Kidney epithelial cell (primary cell): ENCODE measurements at regions not wholly inside any gene's neighbourhood (a gene's known extent, or its start where the extent isn't known, plus 50 kb on each side); places are given as distances from the start of the nearest gene placed in this dataset.

Experiments used
- DNase-seq: peaks from one replicate; pipeline ENCODE4 v3.0.0-alpha.2; 2010; ENCODE audit warnings: low read depth
- H3K27me3 ChIP-seq: 2 replicates; pipeline ENCODE4 v1.6.0; 2011; ENCODE audit warnings: low read length; ENCODE audit not compliant: control insufficient read depth, insufficient read depth
- H3K36me3 ChIP-seq: 2 replicates; pipeline ENCODE4 v1.5.1; 2011; ENCODE audit warnings: low read length; ENCODE audit not compliant: control insufficient read depth, insufficient read depth
- H3K4me3 ChIP-seq: 2 replicates; pipeline ENCODE4 v1.5.1; 2011; ENCODE audit warnings: low read depth, mild to moderate bottlenecking, control low read depth, low read length
- CTCF ChIP-seq: IDR thresholded peaks from 2 replicates; pipeline ENCODE4 v1.5.1; 2011; ENCODE audit warnings: mild to moderate bottlenecking, moderate library complexity, low read length, control low read depth, inconsistent platforms; ENCODE audit not compliant: insufficient read depth, poor library complexity, severe bottlenecking

DNA sequence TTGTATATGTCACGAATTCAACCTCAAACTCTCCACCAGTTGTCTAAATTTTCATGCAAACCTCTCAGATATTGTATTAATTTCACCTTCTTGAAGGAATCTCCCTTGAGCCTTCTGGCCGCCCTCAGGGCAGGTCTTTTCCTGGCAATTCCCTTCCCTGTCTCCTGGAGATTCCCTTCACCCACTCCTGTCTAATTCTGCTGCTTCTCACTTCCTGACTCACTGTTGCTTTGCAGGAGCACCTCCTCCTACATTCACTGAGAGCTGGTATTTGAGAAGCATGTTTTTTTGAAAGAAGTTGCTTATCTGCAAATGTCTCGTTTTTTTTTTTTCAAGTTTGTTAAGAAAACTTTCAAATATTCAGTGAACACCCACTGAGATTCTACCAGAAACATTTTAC lies 79.9 kb upstream of the OTOS start:
- no peak for TF ChIP-seq CTCF
- peaks cover 3% of the 10 kb centered on the region for H3K27me3 ChIP-seq
- H3K36me3 ChIP-seq, result no peaks in the 10 kb centered on the region
- no peak overlapping the region for H3K4me3 ChIP-seq
- DNase-seq, result peak; percentile 34

DNA sequence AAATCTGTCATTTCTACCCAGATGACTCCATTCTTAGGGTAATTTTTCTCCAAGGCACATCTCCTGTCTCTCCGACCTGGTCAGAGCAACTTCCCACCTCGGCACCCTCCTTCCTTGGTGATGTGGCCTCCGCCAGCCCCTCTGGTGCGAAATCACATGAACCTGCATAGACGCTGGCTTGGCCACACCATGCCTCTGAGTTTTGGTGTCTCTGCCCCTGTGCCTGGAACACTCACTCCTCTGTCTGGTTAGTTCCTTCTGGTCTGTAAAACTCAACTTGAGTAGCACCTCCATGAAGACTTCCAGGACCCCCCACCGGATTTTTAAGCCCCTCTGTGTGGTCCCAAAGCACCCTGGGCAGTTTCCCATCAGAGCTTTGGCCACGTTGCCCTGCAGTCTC lies 83.2 kb upstream of the OTOS start:
- Histone ChIP-seq H3K36me3 (no peaks in the 10 kb centered on the region), H3K4me3 (no peak overlapping the region), H3K27me3 (no peaks in the 10 kb centered on the region)
- no peak for DNase-seq
- TF ChIP-seq CTCF, result no peak

DNA sequence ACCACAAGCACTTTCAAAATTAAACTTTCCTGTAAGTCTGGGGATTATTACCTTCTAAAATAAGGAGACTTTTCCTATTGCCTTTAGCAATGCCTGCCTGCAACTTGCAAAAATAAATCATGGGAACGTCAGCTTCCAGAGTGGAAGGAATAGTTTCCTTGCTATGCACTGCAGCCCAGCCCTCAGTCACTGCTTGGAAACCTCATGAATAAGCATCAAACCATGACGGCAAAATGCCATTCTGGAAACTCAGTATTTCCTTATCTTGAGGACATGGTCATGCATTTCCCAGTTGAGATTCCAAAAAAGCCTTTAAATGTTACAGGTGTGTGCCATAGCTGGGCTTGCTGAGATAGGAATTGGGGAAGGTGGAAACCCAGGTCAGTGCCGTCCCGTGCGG lies 84.2 kb upstream of the OTOS start:
- Histone ChIP-seq H3K27me3 (no peaks in the 10 kb centered on the region), H3K36me3 (no peaks in the 10 kb centered on the region), H3K4me3 (no peak overlapping the region)
- no peak for TF ChIP-seq CTCF
- peak; percentile 77 for DNase-seq

- Histone ChIP-seq H3K4me3 (no peak overlapping the region), H3K27me3 (no peaks in the 10 kb centered on the region), H3K36me3 (no peaks in the 10 kb centered on the region)
- no peak for TF ChIP-seq CTCF
- no peak for DNase-seq
Measured at GRCh38 chr2:240225131-240225530, 84.7 kb upstream of the OTOS start.

GRCh38 chr2:240225660-240226475 lies 85.4 kb upstream of the OTOS start:
- DNase-seq, result no peak
- Histone ChIP-seq H3K4me3 (no peak overlapping the region), H3K27me3 (no peaks in the 10 kb centered on the region), H3K36me3 (no peaks in the 10 kb centered on the region)
- TF ChIP-seq CTCF, result peak; percentile 5

DNA sequence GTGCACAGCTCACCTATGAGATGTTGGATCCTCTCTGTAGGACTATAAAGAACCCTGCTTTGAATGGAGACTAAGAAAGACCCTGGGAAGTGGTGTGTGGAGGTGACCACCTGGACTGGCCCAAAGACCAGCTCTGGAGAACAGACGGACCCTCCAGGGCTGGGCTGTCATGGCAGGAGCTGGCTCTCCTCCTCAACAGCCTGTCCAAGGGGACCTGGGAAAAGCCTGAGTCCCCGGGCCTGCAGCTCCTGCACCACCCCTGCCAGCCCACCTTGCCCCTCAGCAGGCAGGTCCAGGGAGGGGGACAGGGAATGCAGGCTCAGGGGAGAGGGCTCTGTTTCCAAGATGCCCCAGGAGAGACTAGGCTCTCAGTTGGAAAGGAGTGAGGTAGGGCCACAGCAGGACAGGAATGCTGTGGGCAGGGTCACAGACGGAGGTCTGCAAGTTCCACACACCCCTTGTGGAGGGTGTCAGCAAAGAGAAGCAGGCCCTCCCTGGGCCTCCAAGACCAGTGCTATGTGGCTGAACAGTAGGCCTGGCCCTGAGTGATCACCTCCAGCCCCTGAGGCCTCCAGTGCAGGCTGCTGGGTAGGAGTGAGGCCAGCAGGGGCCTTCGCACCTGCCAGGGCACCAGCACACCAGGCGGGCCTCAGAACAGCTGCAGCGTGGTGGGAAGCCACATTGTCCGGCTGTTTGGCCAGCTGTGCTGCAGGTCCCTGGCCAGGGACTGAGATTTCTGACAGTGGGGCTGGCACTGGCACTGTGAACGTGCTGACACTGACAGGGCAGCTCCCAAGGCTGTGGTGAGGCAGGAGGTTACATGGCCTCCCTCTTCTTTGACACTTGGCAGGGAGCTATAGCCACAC lies 86.4 kb upstream of the OTOS start:
- no peaks in the 10 kb centered on the region for H3K36me3 ChIP-seq
- no peak for TF ChIP-seq CTCF
- no peak for DNase-seq
- no peaks in the 10 kb centered on the region for H3K27me3 ChIP-seq
- H3K4me3 ChIP-seq, result no peak overlapping the region
